Mammary epithelial cell (primary cell): ENCODE measurements at regions not wholly inside any gene's neighbourhood (a gene's known extent, or its start where the extent isn't known, plus 50 kb on each side); places are given as distances from the start of the nearest gene placed in this dataset.

Experiments used
- EZH2 ChIP-seq: IDR thresholded peaks from 2 replicates; pipeline ENCODE4 v1.6.1; 2012; ENCODE audit warnings: low read length, inconsistent platforms, borderline replicate concordance
- TF ChIP-seq, protein P1 (sequence below), 2 donors: IDR thresholded peaks in 1 of 2; conservative IDR thresholded peaks in 1 of 2; 2 replicates each; pipeline ENCODE4 v1.5.1; 2011 to 2012; ENCODE audit warnings: inconsistent platforms in 2 of 2, low read length in 2 of 2, mild to moderate bottlenecking in 2 of 2, control low read depth in 1 of 2, low read depth in 1 of 2; ENCODE audit not compliant: insufficient read depth in 1 of 2; ENCODE audit errors: extremely low read depth in 1 of 2

DNA sequence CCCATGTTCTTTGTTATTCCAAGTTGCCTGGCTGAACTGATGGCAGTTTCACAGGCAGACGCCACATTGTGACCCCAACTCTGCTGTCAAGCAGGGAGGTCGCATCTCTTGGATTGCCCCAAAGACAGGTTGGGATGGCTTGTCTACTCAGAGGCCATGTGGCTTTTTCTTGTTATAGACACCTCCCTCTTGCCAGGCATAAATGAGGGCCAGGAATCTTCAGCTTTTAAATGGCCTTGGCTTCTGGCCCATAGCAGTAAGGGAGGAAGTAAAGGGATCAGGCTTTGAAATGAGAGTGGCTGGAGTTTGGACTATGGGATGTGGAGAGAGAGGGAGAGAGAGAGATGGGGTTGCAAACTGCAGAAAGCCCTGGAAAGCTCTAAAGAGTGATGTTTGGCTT, 215.0 kb downstream of the TBX5 start:
- TF ChIP-seq, protein P1, sequence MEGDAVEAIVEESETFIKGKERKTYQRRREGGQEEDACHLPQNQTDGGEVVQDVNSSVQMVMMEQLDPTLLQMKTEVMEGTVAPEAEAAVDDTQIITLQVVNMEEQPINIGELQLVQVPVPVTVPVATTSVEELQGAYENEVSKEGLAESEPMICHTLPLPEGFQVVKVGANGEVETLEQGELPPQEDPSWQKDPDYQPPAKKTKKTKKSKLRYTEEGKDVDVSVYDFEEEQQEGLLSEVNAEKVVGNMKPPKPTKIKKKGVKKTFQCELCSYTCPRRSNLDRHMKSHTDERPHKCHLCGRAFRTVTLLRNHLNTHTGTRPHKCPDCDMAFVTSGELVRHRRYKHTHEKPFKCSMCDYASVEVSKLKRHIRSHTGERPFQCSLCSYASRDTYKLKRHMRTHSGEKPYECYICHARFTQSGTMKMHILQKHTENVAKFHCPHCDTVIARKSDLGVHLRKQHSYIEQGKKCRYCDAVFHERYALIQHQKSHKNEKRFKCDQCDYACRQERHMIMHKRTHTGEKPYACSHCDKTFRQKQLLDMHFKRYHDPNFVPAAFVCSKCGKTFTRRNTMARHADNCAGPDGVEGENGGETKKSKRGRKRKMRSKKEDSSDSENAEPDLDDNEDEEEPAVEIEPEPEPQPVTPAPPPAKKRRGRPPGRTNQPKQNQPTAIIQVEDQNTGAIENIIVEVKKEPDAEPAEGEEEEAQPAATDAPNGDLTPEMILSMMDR (conservative IDR thresholded peaks at IDR 0.05 in 1 of 2, IDR thresholded peaks at IDR 0.05 in 1 of 2; ENCODE audit: extremely low read depth in 1 of 2, insufficient read depth in 1 of 2, low read depth in 1 of 2, low read length in 2 of 2), result no peak
- no peak for TF ChIP-seq EZH2
